RWPE1 (cell line): ENCODE measurements at regions not wholly inside any gene's neighbourhood (a gene's known extent, or its start where the extent isn't known, plus 50 kb on each side); places are given as distances from the start of the nearest gene placed in this dataset.

ENCODE experiments used
- CTCF ChIA-PET: fragments of 350-600 bp; sonication (Branson Sonifier 250); formaldehyde crosslinking; extraction: SDS; loops from one replicate; lab custom pipeline; 2021; lab: Yijun Ruan, JAX
- POLR2A ChIA-PET: fragments of 400-600 bp; formaldehyde crosslinking; extraction: SDS; loops from one replicate; lab custom pipeline; 2020; ENCODE audit warnings: antibody characterized with exemption; ENCODE audit not compliant: low non-redundant PET; lab: Yijun Ruan, JAX
- DNase-seq: peaks from one replicate; pipeline ENCODE4 v3.0.0; 2012; ENCODE audit warnings: low spot score
- H3K27ac ChIP-seq: fragments of 450-650 bp; 2 replicates; pipeline ENCODE4 v1.5.1; 2017
- TF ChIP-seq, protein P1 (sequence below): fragments of 450-650 bp; conservative IDR thresholded peaks from 2 replicates; pipeline ENCODE4 v1.5.1; 2017; ENCODE audit warnings: low read depth, mild to moderate bottlenecking

DNA sequence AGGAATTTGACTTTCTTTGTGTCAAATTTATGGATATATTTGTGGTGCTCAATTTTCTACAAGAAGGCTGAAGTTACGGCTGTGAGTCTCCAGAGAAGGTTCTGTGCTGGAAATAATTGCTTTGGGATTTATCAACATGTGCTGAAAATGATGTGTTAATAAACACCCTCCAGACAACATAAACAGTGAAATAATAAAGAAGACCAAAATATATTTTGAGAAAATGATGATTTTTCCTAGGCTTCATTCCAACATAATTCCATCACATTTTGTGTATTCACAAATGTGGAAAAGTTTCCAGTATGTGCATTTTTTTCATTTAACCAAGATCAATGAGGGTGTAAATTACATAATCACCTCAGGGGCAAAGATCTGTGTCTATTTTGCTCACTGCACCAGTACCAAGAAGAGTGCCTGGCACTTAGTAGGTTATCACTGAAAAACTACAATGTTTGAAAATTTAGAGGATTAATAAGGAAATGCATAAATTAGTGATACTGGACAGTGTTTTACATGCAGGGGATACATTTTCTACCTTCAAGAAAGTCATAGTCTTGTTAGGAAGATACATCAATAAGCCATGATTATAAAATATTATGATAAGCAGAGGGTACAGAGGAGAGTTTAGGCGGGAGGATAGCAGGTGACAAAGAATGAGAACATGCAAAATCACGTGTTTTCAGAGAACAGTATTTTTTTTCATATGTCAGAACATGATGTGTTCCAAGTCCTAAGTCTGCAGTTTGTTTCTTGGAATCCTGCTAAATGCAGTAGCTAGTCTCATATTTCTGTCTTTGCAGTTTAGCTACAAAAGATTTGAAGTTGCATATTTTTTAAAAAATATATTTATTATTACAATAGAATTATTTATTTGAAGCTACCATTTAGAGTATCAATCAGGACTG, 127.6 kb upstream of the DLGAP1 start:
- POLR2A ChIA-PET = no interaction called here
- TF ChIP-seq, protein P1, sequence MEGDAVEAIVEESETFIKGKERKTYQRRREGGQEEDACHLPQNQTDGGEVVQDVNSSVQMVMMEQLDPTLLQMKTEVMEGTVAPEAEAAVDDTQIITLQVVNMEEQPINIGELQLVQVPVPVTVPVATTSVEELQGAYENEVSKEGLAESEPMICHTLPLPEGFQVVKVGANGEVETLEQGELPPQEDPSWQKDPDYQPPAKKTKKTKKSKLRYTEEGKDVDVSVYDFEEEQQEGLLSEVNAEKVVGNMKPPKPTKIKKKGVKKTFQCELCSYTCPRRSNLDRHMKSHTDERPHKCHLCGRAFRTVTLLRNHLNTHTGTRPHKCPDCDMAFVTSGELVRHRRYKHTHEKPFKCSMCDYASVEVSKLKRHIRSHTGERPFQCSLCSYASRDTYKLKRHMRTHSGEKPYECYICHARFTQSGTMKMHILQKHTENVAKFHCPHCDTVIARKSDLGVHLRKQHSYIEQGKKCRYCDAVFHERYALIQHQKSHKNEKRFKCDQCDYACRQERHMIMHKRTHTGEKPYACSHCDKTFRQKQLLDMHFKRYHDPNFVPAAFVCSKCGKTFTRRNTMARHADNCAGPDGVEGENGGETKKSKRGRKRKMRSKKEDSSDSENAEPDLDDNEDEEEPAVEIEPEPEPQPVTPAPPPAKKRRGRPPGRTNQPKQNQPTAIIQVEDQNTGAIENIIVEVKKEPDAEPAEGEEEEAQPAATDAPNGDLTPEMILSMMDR = no peak
- no peak for DNase-seq
- CTCF ChIA-PET = no interaction called here
- H3K27ac ChIP-seq = no peak overlapping the region

DNA sequence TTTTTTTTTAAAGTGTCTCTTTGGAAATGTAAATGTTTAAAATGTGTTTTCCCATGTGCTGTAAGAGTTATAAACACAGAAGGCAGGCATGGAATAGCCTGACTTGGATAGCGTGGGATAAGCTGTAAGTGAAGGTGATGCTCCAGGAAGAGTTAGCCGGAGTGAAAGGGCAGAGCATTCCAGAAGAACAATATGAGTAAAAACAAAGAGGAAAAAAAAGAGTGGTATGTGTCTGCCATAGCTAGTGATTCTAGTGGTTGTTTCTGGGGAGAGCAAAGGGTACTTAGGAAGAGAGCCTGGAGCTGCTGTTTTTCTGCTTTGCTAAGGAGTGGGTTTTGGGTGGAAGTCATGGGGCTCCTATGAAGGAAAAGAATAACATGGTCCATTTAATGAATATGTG, 126.9 kb upstream of the DLGAP1 start:
- TF ChIP-seq, protein P1 = no peak
- ChIA-PET CTCF (no interaction called here), POLR2A (no interaction called here)
- no peak for DNase-seq
- H3K27ac ChIP-seq = no peak overlapping the region

DNA sequence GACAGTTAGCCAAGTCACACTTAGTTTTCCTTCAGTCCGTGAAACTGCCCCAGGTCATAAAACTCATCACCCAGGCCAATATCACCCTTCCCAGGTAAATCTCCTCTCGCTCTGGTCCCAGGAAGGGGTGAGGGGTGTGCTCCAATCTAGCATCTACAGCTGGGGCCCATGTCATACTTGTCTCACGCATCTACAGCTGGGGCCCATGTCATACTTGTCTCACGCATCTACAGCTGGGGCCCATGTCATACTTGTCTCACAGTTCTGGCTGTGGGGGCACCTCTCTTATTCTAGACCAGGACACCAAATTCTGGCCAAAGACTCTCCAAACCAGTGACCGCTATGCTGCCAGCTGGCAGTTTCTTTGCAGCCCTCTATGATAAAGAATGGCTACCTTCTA, 123.3 kb upstream of the DLGAP1 start:
- no peak for DNase-seq
- TF ChIP-seq, protein P1 = no peak
- CTCF ChIA-PET = interaction anchor here (0.6 kb wide), 1 partner anchor 17 kb away, joined by 3 read pairs; no protein-coding TSS in a partner anchor
- H3K27ac ChIP-seq = no peak overlapping the region
- POLR2A ChIA-PET = no interaction called here

DNA sequence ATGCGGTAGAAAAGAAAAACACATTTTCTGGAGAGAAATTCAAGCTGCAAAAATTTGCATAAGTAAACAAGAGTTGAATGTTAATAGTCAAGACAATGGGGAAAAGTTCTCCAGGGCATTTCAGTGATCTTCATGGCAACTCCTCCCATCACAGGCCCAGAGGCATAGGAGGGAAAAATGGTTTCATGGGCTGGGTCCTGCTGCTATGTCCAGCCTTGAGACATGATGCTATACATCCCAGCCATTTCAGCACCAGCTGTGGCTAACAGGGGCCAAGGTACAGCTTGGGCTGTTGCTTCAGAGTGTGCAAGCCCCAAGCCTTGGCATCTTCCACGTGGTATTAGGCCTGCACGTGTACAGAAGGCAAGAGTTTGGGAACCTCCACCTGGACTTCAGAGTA, 118.6 kb upstream of the DLGAP1 start:
- ChIA-PET POLR2A (no interaction called here), CTCF (interaction anchor here (0.7 kb wide), 1 partner anchor 413 kb away, joined by 3 read pairs; no protein-coding TSS in a partner anchor)
- TF ChIP-seq, protein P1 = no peak
- H3K27ac ChIP-seq = no peak overlapping the region
- DNase-seq = no peak

DNA sequence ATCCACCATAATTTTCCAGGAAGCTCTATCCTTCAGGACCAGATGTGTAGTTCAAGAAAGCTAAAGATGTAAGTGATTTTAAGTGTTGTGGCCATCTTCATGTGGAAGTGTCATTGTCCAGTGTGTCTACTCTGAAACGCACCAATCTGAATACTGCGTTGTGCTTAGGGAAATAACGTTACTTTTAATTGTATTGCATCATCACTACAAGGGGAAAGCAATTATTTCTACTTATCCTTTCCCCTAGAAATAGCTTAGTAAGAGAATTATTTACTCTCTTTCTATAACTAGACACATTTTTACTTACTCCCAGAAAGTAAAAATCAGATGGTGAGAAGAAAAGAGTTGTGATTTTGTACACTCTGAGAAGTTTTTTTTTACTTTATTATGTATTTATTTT, 102.4 kb upstream of the DLGAP1 start:
- CTCF ChIA-PET = no interaction called here
- DNase-seq = no peak
- POLR2A ChIA-PET = no interaction called here
- TF ChIP-seq, protein P1 = no peak
- no peak overlapping the region for H3K27ac ChIP-seq

DNA sequence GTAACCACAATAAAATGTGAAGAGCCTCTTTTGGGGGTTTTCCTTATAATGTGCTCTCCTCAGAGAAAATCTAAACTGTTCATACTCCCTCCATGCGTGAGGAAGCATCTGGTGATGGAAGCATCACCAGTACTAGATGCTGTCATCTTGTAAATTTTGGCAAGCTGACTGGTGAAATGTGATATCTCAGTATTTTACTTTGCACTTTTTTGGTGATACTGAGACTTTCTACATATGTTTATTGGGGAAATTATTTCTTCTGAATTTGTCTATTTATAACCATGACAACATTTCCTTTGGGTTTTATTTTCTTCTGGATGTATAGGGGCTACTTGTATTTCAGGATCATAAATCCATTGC, 95.9 kb upstream of the DLGAP1 start:
- no peak overlapping the region for H3K27ac ChIP-seq
- POLR2A ChIA-PET = no interaction called here
- CTCF ChIA-PET = no interaction called here
- no peak for DNase-seq
- TF ChIP-seq, protein P1 = no peak
